LHCN-M2 (cell line): ENCODE measurements at regions not wholly inside any gene's neighbourhood (a gene's known extent, or its start where the extent isn't known, plus 50 kb on each side); places are given as distances from the start of the nearest gene placed in this dataset.

Experiments
- DNase-seq: peaks from one replicate; pipeline ENCODE4 v3.0.0-alpha.2; 2012; ENCODE audit warnings: low read depth

GRCh38 chr4:38587106-38587505 lies 76.9 kb upstream of the KLF3 start:
- no peak for DNase-seq

DNA sequence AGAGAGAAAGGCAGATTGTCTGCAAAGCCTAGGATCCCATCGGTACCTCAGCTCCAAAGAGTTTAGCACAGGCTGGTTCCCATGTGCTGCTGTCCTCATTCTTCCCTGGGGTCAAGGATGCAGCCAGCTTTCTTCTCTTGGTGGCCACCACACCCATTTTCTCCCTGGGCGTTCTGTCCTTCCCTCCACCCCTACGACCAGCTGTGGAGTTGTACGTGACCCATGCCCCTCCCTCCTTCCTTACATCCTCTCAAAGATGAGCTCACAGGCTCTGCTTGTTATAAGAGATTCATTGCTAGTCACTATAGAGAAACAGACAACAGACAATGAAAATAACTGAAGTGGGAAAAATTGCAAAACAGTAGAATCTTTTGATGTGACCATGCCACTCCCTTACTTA lies 74.0 kb upstream of the KLF3 start:
- no peak for DNase-seq

DNA sequence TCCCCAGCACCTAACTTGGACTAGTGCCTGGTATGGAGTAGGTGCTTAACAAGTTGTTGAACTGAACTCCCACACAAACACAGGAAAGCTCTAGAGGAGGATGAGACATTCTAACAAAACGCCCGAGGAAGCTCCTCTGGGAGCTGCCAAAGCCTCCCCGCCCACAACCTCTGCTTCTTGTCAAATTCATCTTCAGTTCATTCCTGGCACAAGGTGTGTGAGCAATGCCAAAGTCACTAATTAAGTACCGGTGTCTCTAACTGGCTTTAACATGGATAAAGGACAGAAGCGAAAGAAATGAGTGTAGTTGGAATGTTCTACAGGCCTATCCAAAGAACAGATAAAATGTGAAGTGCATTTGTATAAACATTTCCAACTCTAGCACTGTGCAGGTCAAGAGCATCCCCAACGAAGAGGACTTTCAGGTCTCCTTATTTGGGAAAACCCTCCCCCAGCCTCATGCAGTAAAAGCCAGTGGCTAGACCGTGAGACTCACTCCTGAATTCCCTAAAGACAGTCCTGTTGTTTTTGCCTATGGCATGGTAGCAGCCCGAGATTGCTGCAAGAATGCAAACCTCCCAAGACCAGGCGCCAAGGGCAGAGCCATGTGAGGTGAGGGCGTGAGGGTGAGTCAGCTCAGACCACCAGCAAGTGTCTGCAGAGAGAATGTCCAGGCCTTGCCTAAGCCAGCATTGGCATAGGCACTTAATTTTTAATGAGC lies 72.2 kb upstream of the KLF3 start:
- DNase-seq: peak; percentile 15

DNA sequence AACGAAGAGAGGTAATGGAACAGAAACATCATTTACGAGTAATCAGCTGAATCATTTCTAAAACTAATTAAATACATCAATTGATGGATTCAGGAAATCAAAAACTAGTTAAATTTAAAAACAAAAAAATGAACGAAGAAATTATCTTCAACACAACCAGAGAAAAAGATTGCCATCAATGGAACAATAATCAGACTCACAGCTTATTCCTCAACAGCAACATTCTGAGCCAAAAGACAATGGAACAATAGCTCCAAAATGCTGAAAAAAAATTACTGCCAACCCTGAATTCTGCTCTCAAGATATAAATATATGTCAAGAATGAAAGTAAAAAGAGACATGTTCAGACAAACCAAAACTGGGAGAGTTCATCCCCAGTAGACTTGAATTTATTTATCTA lies 65.5 kb upstream of the KLF3 start:
- no peak for DNase-seq

- no peak for DNase-seq
Observed at GRCh38 chr4:38600575-38600974, 63.4 kb upstream of the KLF3 start.

- DNase-seq: peak; percentile 46
Observed at GRCh38 chr4:38601244-38601915, 62.6 kb upstream of the KLF3 start.

DNA sequence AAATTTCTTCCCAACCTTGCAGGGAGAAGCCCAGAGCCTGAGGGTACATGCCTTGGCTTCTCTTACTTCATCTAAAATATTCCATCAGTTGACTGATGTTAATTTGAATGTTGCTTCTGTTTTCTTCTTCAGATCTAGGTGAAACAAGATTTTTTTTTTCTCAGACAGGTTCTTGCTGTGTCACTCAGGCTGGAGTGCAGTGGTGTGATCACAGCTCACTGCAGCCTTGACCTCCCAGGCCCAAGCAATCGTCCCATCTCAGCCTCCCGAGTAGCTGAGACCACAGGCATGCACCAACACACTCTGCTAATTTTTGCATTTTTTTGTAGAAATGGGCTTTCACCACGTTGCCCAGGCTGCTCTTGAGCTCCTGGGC lies 62.1 kb upstream of the KLF3 start:
- no peak for DNase-seq

DNA sequence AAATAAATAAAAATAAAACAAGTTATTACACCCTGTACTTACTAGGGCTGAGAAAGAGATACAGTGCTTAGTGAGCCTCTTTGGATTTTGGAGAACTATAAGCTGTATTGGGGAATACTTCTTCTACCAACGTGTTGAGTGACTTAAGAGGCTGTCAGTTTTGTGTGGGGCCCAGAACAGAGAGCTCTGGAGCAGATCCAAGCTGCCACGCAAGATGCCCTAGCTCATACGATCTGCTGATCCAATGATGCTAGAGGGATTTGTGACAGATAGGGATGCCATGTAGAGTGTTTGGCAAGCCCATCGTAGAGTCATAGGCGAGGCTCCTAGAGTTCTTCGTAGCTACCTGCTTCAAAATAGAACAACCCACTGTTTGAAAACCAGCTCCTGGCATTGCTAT lies 60.3 kb upstream of the KLF3 start:
- no peak for DNase-seq

DNA sequence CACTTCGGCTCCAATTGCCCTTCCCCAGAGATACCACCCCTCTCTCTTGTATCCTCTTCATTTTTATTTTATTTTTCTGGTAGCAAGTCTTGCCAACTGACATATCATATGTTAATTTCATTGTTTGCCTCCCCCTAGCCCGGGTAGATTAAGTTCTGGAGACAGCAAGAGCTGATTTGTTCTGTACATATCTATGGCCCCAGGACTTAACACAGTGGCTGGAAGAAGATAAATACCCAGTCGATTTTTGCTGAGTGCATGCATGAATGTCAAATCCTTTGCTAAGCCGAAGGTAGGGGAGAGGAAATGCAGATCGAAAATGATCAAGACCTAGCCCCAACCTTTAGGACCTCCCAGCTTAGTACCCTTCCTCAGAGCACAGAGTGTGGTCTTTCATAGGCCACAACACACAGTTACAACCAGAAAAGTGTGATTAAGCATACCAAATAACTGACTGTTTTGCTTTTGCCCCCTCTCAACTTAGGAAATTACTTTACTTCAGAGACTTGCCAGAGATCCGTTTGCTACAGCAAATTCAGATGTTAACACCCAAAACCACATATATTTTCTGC lies 58.7 kb upstream of the KLF3 start:
- DNase-seq: no peak

- no peak for DNase-seq
Observed at GRCh38 chr4:38605753-38606586, 58.0 kb upstream of the KLF3 start.

- DNase-seq: no peak
Observed at GRCh38 chr4:38606587-38606905, 57.5 kb upstream of the KLF3 start.

DNA sequence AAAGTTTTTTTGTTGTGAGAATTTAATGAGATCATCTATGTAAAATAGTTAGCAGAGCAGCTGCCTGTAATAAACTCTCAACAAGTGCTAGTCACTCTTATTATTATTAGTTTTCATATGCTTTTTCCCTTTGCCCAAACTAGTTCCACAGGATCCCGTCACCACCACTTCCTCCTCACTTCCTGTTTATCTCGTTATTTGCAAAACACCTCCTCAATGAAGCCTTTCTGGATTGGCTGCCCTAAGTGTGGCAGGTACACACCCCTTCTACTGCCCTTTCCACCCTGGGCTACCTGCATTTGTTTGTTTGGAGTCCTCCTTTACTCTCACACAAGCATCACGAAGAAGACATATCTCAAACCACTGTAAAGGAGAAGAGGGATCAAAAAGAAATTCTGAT lies 54.4 kb upstream of the KLF3 start:
- no peak for DNase-seq

- DNase-seq: no peak
Observed at GRCh38 chr4:38610521-38610920, 53.5 kb upstream of the KLF3 start.

- DNase-seq: no peak
Observed at GRCh38 chr4:38610966-38611431, 53.0 kb upstream of the KLF3 start.

DNA sequence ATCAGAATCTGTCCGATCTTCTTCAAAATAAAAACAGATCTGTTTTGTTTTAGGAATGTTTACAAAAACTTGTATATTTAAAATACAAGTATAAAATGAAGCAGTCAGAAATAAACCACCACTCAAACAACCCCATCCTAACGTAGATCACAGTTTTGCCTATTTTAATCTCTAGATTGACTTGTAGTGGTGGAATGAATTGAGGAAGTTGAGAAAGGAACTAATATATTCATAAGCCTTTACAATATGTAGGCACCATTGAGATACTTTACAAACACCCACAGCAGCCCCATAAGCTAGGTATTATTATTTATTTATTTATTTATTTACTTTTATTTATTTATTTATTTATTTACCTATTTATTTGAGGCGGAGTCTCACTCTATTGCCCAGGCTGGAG lies 52.3 kb upstream of the KLF3 start:
- no peak for DNase-seq

DNA sequence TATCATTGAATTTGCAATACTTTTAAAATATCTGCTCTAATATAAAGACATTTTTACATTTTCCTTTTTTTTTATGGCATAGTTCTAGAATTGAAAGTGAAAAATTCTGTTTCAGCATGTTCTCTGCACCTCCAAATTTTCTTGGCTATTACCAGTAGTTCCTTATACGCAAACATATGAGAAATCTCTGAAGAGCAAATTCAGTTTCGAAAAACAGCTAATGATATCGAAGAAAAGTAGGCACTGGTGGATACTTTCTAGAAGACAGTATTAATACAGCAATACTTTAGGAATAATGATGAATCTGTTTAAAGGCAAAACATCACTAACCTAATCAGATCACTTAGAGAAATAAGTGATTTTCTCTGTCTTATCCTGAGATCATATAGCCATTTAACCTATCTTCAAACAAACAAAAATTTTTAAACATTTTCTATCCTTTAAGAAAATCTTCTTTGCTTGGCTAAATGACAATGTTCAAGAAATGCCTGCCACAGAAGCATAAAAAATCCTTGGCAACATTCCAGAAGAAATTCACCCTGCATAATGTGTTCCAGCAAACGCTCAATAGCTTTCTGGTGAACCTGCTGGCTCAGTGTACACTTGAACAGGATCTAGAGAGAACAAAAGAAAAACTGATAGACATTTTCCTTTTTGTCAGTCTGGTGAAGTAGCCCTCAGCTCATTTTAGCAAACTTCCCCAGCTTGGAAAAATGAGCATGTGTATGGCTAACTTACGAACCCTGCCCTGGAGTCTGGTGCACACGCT lies 51.2 kb upstream of the KLF3 start:
- DNase-seq: no peak
